Duodenal mucosa (tissue), 2 donors: ENCODE measurements at regions not wholly inside any gene's neighbourhood (a gene's known extent, or its start where the extent isn't known, plus 50 kb on each side); places are given as distances from the start of the nearest gene placed in this dataset.
"Not testable (repeated sequence)": the region's sequence is repeated elsewhere in the genome, so short reads cannot be mapped to it uniquely, and the experiment has no call there.

Experiments
- H3K27ac ChIP-seq: one replicate; pipeline ENCODE4 v1.7.0; 2013; ENCODE audit warnings: low read depth, low read length
- H3K27me3 ChIP-seq, 2 donors: one replicate each; pipeline ENCODE4 v1.7.0; 2013; ENCODE audit warnings: low read length in 2 of 2, control low read depth in 1 of 2; ENCODE audit not compliant: insufficient read depth in 2 of 2, control insufficient read depth in 1 of 2
- H3K36me3 ChIP-seq, 2 donors: one replicate each; pipeline ENCODE4 v1.7.0; 2013; ENCODE audit warnings: low read length in 2 of 2, control low read depth in 1 of 2; ENCODE audit not compliant: insufficient read depth in 2 of 2, control insufficient read depth in 1 of 2
- H3K4me1 ChIP-seq, 2 donors: one replicate each; pipeline ENCODE4 v1.7.0; 2013; ENCODE audit warnings: low read length in 2 of 2, control low read depth in 1 of 2; ENCODE audit not compliant: insufficient read depth in 2 of 2, control insufficient read depth in 1 of 2
- H3K4me3 ChIP-seq, 2 donors: one replicate each; pipeline ENCODE4 v1.7.0; 2013; ENCODE audit warnings: low read length in 2 of 2, low read depth in 1 of 2
- H3K9ac ChIP-seq, 2 donors: one replicate each; pipeline ENCODE4 v1.7.0; 2013; ENCODE audit warnings: low read length in 2 of 2, low read depth in 1 of 2
- H3K9me3 ChIP-seq, 2 donors: one replicate each; pipeline ENCODE4 v1.7.0; 2013; ENCODE audit warnings: low read length in 2 of 2, control low read depth in 1 of 2; ENCODE audit not compliant: control insufficient read depth in 1 of 2

DNA sequence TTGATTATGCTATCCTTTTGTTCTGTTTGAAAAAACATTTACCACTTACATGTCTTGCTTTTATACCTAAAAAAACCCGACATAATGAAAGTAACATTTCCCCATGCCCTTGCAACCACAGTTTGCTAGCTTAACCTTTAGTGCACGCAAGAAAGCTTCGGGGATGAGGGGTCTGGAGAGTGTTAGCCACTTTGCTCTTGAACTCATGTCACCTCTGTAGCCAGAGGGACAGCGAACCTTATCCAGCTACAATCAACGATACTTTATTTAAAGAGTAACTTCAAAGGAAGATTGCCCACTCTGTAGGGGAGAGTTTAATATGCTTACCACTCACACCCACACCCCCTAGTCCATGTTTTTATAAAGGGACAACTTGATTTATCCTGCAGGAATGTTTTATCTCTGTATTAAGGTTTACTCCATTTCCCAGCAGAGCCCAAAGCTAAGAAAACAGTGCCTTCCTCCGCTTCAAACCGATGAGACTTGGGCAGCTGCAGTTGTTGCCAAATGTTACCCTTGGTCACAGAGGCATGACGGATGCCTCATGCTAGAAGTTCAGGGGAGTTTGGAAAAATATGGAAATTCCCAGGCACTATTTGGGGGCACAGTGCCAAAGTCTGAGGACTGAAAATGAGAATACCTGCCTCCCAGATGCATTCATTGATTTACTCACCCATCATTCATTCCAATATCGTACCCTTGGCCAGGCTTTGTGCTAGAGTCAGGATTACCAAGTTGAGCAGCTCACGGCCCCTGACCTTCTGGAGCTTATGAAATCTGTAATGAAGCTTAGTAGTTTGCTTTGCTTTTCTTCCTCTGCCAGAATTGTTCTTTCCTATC is 61.4 kb upstream of the VCAM1 start:
- no peak overlapping the region for H3K9ac ChIP-seq
- no peaks in the 10 kb centered on the region for H3K27me3 ChIP-seq
- no peak overlapping the region for H3K27ac ChIP-seq
- H3K9me3 ChIP-seq: no peaks in the 10 kb centered on the region
- no peaks in the 10 kb centered on the region for H3K4me1 ChIP-seq
- no peaks in the 10 kb centered on the region for H3K36me3 ChIP-seq
- H3K4me3 ChIP-seq: no peak overlapping the region

- Histone ChIP-seq H3K4me3 (no peak overlapping the region), H3K27ac (no peak overlapping the region), H3K4me1 (no peaks in the 10 kb centered on the region), H3K9ac (no peak overlapping the region), H3K27me3 (no peaks in the 10 kb centered on the region), H3K9me3 (no peaks in the 10 kb centered on the region), H3K36me3 (no peaks in the 10 kb centered on the region)
Measured at GRCh38 chr1:100658716-100659026, 60.9 kb upstream of the VCAM1 start.

GRCh38 chr1:100661176-100661575 is 58.4 kb upstream of the VCAM1 start:
- Histone ChIP-seq H3K9me3 (no peaks in the 10 kb centered on the region), H3K4me3 (no peak overlapping the region), H3K27ac (no peak overlapping the region), H3K9ac (no peak overlapping the region), H3K27me3 (no peaks in the 10 kb centered on the region), H3K36me3 (no peaks in the 10 kb centered on the region), H3K4me1 (no peaks in the 10 kb centered on the region)

DNA sequence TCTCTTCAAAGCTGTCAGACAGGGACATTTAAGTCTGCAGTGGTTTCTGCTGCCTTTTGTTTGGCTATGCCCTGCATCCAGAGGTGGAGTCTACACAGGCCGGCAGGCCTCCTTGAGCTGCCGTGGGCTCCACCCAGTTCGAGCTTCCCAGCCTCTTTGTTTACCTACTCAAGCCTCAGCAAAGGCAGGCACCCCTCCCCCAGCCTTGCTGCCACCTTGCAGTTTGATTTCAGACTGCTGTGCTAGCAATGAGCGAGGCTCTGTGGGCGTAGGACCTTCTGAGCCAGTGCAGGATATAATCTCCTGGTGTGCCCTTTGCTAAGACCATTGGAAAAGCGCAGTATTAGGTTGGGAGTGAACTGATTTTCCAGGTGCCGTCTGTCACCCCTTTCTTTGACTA is 51.0 kb upstream of the VCAM1 start:
- not testable (repeated sequence) for H3K27me3 ChIP-seq, H3K9ac ChIP-seq, H3K4me3 ChIP-seq, H3K4me1 ChIP-seq, H3K9me3 ChIP-seq, H3K36me3 ChIP-seq, H3K27ac ChIP-seq
